GM23248 (cell line): ENCODE measurements at regions not wholly inside any gene's neighbourhood (a gene's known extent, or its start where the extent isn't known, plus 50 kb on each side); places are given as distances from the start of the nearest gene placed in this dataset.

ENCODE experiments used
- DNase-seq: peaks from one replicate; pipeline ENCODE4 v3.0.0-alpha.2; 2015
- H2AFZ ChIP-seq: fragments of 200-600 bp; sonication (generic); 2 replicates; pipeline ENCODE4 v1.6.1; 2016; ENCODE audit warnings: antibody characterized with exemption
- H3F3A ChIP-seq: fragments of 200-600 bp; sonication (generic); 2 replicates; pipeline ENCODE4 v1.6.1; 2016; ENCODE audit warnings: mild to moderate bottlenecking, antibody characterized with exemption, mixed run types; ENCODE audit not compliant: insufficient read depth
- H3K27ac ChIP-seq: fragments of 200-600 bp; sonication (generic); 2 replicates; pipeline ENCODE4 v1.5.1; 2016; ENCODE audit warnings: mild to moderate bottlenecking
- H3K27me3 ChIP-seq: fragments of 200-600 bp; sonication (generic); replicated peaks from 2 replicates; pipeline ENCODE4 v1.6.1; 2016; ENCODE audit warnings: mild to moderate bottlenecking; ENCODE audit not compliant: insufficient read depth
- H3K36me3 ChIP-seq: fragments of 200-600 bp; sonication (generic); 2 replicates; pipeline ENCODE4 v1.6.1; 2016; ENCODE audit warnings: low read depth, mild to moderate bottlenecking
- H3K4me1 ChIP-seq: fragments of 200-600 bp; sonication (generic); 2 replicates; pipeline ENCODE4 v1.6.1; 2016; ENCODE audit warnings: mild to moderate bottlenecking; ENCODE audit not compliant: insufficient read depth
- H3K4me2 ChIP-seq: fragments of 200-600 bp; sonication (generic); one replicate; pipeline ENCODE4 v1.6.1; 2016; ENCODE audit warnings: mild to moderate bottlenecking; ENCODE audit not compliant: unreplicated experiment
- H3K4me3 ChIP-seq: fragments of 200-600 bp; sonication (generic); 2 replicates; pipeline ENCODE4 v1.5.1; 2016; ENCODE audit warnings: mild to moderate bottlenecking
- H3K79me2 ChIP-seq: fragments of 200-600 bp; sonication (generic); 2 replicates; pipeline ENCODE4 v1.6.1; 2016; ENCODE audit warnings: mild to moderate bottlenecking; ENCODE audit not compliant: insufficient read depth
- H3K9ac ChIP-seq: fragments of 200-600 bp; sonication (generic); 2 replicates; pipeline ENCODE4 v1.6.1; 2016; ENCODE audit warnings: mild to moderate bottlenecking
- H3K9me2 ChIP-seq: fragments of 200-600 bp; sonication (generic); 2 replicates; pipeline ENCODE4 v1.6.1; 2016; ENCODE audit warnings: mixed run types, mild to moderate bottlenecking, moderate library complexity; ENCODE audit not compliant: insufficient read depth
- H3K9me3 ChIP-seq: fragments of 200-600 bp; sonication (generic); one replicate; pipeline ENCODE4 v1.6.1; 2017; ENCODE audit warnings: low read depth
- H4K20me1 ChIP-seq: fragments of 200-600 bp; sonication (generic); 2 replicates; pipeline ENCODE4 v1.6.0; 2016; ENCODE audit not compliant: insufficient read depth
- EZH2 ChIP-seq: fragments of 200-600 bp; sonication (generic); IDR thresholded peaks from 2 replicates; pipeline ENCODE4 v1.6.1; 2018; ENCODE audit warnings: antibody characterized with exemption, mild to moderate bottlenecking; ENCODE audit not compliant: insufficient read depth, poor library complexity, severe bottlenecking
- EZH2phosphoT487 ChIP-seq: fragments of 200-600 bp; sonication (generic); IDR thresholded peaks from 2 replicates; pipeline ENCODE4 v1.6.1; 2018; ENCODE audit warnings: antibody characterized with exemption, moderate library complexity, mild to moderate bottlenecking, low read depth; ENCODE audit not compliant: insufficient read depth
- WGBS, 2 experiments: methylation state at CpG; one replicate each; pipeline ENCODE4 v1.1.6; 2015 to 2017; ENCODE audit warnings: low lambda C conversion rate in 2 of 2, low coverage in 1 of 2; ENCODE audit errors: missing lambda C conversion rate in 2 of 2; 5-methylcytosine and 5-hydroxymethylcytosine counted together
- in situ Hi-C: fragments of 300-500 bp; cut with MboI; formaldehyde crosslinking; loops from 2 replicates; pipeline ENCODE4 v1.15.0; 2020

DNA sequence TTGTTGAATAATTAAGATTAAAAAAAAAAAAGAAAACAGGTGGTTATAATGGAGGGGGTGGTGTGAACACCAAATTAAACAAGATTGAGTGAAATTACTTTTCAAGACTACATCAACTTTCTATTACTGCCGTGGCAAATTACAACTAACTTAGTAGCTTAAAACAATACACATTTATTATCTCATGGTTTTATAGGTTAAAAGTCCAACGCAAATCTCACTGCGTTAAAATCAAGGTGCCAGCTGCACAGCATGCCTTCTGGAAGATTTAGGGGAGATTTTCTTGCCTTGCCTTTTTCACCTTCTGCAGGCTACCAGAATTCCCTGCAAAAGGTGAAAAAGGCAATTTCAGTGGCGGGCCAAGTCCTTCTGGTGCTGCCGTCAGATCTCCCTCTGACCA is 58.5 kb downstream of the ATXN3L start:
- Histone ChIP-seq H3K4me2 (no peak overlapping the region), H3K27me3 (no peaks in the 10 kb centered on the region), H3K9ac (no peak overlapping the region), H3K4me1 (no peaks in the 10 kb centered on the region), H4K20me1 (no peaks in the 10 kb centered on the region), H3K9me3 (no peaks in the 10 kb centered on the region), H3K9me2 (no peaks in the 10 kb centered on the region), H3K36me3 (no peaks in the 10 kb centered on the region), H3K79me2 (no peaks in the 10 kb centered on the region), H3K4me3 (no peak overlapping the region), H3F3A (no peaks in the 10 kb centered on the region), H2AFZ (no peak overlapping the region), H3K27ac (no peak overlapping the region)
- WGBS, 2 experiments: 80% methylated on average over 3 to 5 of the region's 5 CpGs
- no peak for TF ChIP-seq EZH2phosphoT487
- TF ChIP-seq EZH2: no peak
- DNase-seq: no peak
- in situ Hi-C loops: no loop called here

DNA sequence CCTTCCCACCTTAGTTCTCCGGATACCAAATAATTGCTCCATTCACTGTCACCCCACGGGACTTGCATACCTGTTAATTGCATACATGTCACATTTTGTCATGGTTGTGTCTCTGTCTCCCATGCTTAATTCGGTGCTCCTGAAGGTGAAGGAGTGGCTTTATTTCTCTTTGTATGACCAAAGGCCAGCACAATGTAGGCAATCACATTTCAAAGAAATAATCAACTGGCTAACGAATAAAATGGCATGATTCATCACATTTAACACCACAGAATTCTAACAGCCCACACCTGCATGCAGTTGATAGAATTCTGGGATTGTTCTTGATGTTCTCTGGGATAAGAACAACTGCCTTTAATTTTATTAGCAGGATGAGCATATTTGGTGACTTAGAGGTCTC is 59.3 kb downstream of the ATXN3L start:
- H3K4me1 ChIP-seq: no peaks in the 10 kb centered on the region
- in situ Hi-C loops: no loop called here
- TF ChIP-seq EZH2: no peak
- TF ChIP-seq EZH2phosphoT487: no peak
- WGBS, 2 experiments: 86% methylated on average over 4 of the region's 4 CpGs
- H3K9me2 ChIP-seq: no peaks in the 10 kb centered on the region
- H3K79me2 ChIP-seq: no peaks in the 10 kb centered on the region
- no peaks in the 10 kb centered on the region for H3K27me3 ChIP-seq
- H3K9me3 ChIP-seq: no peaks in the 10 kb centered on the region
- no peak overlapping the region for H2AFZ ChIP-seq
- no peaks in the 10 kb centered on the region for H3F3A ChIP-seq
- no peak overlapping the region for H3K9ac ChIP-seq
- H3K27ac ChIP-seq: no peak overlapping the region
- DNase-seq: no peak
- H4K20me1 ChIP-seq: no peaks in the 10 kb centered on the region
- no peak overlapping the region for H3K4me2 ChIP-seq
- no peaks in the 10 kb centered on the region for H3K36me3 ChIP-seq
- no peak overlapping the region for H3K4me3 ChIP-seq

GRCh38 chrX:13258725-13259124 is 61.1 kb downstream of the ATXN3L start:
- H3K27ac ChIP-seq: no peak overlapping the region
- no peaks in the 10 kb centered on the region for H4K20me1 ChIP-seq
- H3K4me2 ChIP-seq: no peak overlapping the region
- WGBS, 2 experiments: 93 to 100% methylated on average over 4 to 5 of the region's 5 CpGs
- no peaks in the 10 kb centered on the region for H3K79me2 ChIP-seq
- TF ChIP-seq EZH2: no peak
- TF ChIP-seq EZH2phosphoT487: no peak
- H3K27me3 ChIP-seq: no peaks in the 10 kb centered on the region
- DNase-seq: no peak
- no peak overlapping the region for H3K4me3 ChIP-seq
- no peaks in the 10 kb centered on the region for H3K4me1 ChIP-seq
- H3K9me2 ChIP-seq: no peaks in the 10 kb centered on the region
- H3K9me3 ChIP-seq: no peaks in the 10 kb centered on the region
- no peak overlapping the region for H3K9ac ChIP-seq
- in situ Hi-C loops: no loop called here
- H3F3A ChIP-seq: no peaks in the 10 kb centered on the region
- H2AFZ ChIP-seq: no peak overlapping the region
- no peaks in the 10 kb centered on the region for H3K36me3 ChIP-seq

GRCh38 chrX:13258052-13258444 is 61.8 kb downstream of the ATXN3L start:
- Histone ChIP-seq H3K4me3 (no peak overlapping the region), H3K27me3 (no peaks in the 10 kb centered on the region), H3K79me2 (no peaks in the 10 kb centered on the region), H3K4me2 (no peak overlapping the region), H3K9me3 (no peaks in the 10 kb centered on the region), H3F3A (no peaks in the 10 kb centered on the region), H3K27ac (no peak overlapping the region), H3K36me3 (no peaks in the 10 kb centered on the region), H3K9ac (no peak overlapping the region), H3K9me2 (no peaks in the 10 kb centered on the region), H2AFZ (no peak overlapping the region), H3K4me1 (no peaks in the 10 kb centered on the region), H4K20me1 (no peaks in the 10 kb centered on the region)
- 61 to 77% methylated on average over 3 of the region's 3 CpGs for WGBS, 2 experiments
- TF ChIP-seq EZH2phosphoT487 (no peak), EZH2 (no peak)
- in situ Hi-C loops: no loop called here
- no peak for DNase-seq

DNA sequence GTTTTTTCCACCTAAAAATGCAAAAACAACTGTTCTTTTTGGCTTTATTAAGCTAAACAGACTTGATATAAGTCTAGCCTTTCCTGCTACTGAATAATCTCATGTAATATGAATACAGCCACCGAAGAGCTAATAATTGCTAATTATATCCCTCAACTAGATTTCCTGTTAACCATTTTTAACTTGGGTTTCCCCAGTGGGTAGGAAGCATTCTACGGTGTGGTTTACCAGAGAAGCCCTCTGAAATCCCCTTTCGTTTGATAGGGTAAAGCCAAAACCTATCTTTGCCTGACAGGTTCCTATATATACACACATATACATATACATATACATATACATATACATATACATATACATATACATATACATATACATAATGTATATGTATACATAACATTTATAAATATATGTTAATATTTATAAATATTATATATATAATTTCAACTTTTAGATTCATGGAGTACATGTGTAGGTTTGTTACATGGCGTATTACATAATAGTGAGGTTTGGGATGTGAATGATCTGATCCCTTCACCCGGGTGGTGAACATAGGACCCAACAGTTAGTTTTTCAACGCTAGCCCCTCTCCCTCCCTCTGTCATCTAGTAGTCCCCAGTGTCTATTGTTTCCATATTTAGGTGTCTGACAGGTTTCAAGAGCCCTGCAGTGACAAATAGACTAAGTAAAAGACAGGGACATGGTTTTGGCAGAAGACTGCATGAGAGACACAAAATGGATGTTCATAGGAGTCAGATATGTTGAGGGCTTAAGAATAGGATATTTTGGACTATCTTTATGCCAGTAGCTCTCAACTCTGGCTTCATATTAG is 62.4 kb downstream of the ATXN3L start:
- H3K4me1 ChIP-seq: no peaks in the 10 kb centered on the region
- TF ChIP-seq EZH2 (no peak), EZH2phosphoT487 (no peak)
- H3K4me2 ChIP-seq: no peak overlapping the region
- no peaks in the 10 kb centered on the region for H3K9me2 ChIP-seq
- H3K9me3 ChIP-seq: no peaks in the 10 kb centered on the region
- H4K20me1 ChIP-seq: no peaks in the 10 kb centered on the region
- H3K79me2 ChIP-seq: no peaks in the 10 kb centered on the region
- DNase-seq: no peak
- in situ Hi-C loops: no loop called here
- no peak overlapping the region for H2AFZ ChIP-seq
- H3K4me3 ChIP-seq: no peak overlapping the region
- WGBS, 2 experiments: 63 to 72% methylated on average over 4 to 6 of the region's 6 CpGs
- H3K27ac ChIP-seq: no peak overlapping the region
- H3K36me3 ChIP-seq: no peaks in the 10 kb centered on the region
- no peaks in the 10 kb centered on the region for H3F3A ChIP-seq
- H3K9ac ChIP-seq: no peak overlapping the region
- H3K27me3 ChIP-seq: no peaks in the 10 kb centered on the region
